CD4-positive, alpha-beta T cell (primary cell): ENCODE measurements at regions not wholly inside any gene's neighbourhood (a gene's known extent, or its start where the extent isn't known, plus 50 kb on each side); places are given as distances from the start of the nearest gene placed in this dataset.

ENCODE experiments used
- ATAC-seq: fragments of 200-7000 bp; cut with Tn5 transposase; one replicate; pipeline ENCODE4 v1.10.0; 2022; ENCODE audit warnings: mild to moderate bottlenecking; ENCODE audit not compliant: poor library complexity
- CTCF ChIA-PET: fragments of 350-600 bp; sonication (Branson Sonifier 250); formaldehyde crosslinking; loops from one replicate; lab custom pipeline; 2021; ENCODE audit warnings: antibody characterized with exemption, inconsistent platforms; lab: Charles Lee
- POLR2A ChIA-PET: fragments of 350-600 bp; sonication (Branson Sonifier 250); formaldehyde crosslinking; loops from one replicate; lab custom pipeline; 2021; ENCODE audit warnings: antibody characterized with exemption, inconsistent platforms; lab: Charles Lee
- DNase-seq, 14 experiments: peaks; one replicate each; pipeline ENCODE4 v3.0.0-alpha.2; 2013 to 2020; ENCODE audit warnings: mixed read lengths in 2 of 14
- H3K27ac ChIP-seq, 2 donors: one replicate each; pipeline versions ENCODE4 v1.5.1 to v1.7.0; 2013; ENCODE audit warnings: low read length in 2 of 2, low read depth in 1 of 2, mild to moderate bottlenecking in 1 of 2
- H3K27me3 ChIP-seq, 2 experiments: 1 replicate in 1 of 2; 2 replicates in 1 of 2; pipeline versions ENCODE4 v1.6.1 to v1.7.0; 2013; ENCODE audit warnings: low read length in 2 of 2, control low read depth in 1 of 2, mild to moderate bottlenecking in 1 of 2, moderate library complexity in 1 of 2; ENCODE audit not compliant: insufficient read depth in 2 of 2, control insufficient read depth in 1 of 2
- H3K36me3 ChIP-seq: one replicate; pipeline ENCODE4 v1.6.1; 2013; ENCODE audit warnings: low read length, control low read depth; ENCODE audit not compliant: insufficient read depth
- H3K4me1 ChIP-seq: one replicate; pipeline ENCODE4 v1.6.1; 2013; ENCODE audit warnings: low read length, control low read depth; ENCODE audit not compliant: insufficient read depth
- H3K4me3 ChIP-seq: one replicate; pipeline ENCODE4 v1.5.1; 2013; ENCODE audit warnings: mild to moderate bottlenecking, low read length, moderate library complexity
- H3K9me3 ChIP-seq, 2 experiments: 1 replicate in 1 of 2; 2 replicates in 1 of 2; pipeline versions ENCODE4 v1.6.1 to v1.7.0; 2013; ENCODE audit warnings: low read length in 2 of 2, mild to moderate bottlenecking in 2 of 2, control low read depth in 1 of 2, moderate library complexity in 1 of 2; ENCODE audit not compliant: control insufficient read depth in 1 of 2, insufficient read depth in 1 of 2
- H3K27ac Mint-ChIP-seq: one replicate; pipeline ENCODE4 v1.8.0; 2020; ENCODE audit warnings: mixed read lengths
- H3K27me3 Mint-ChIP-seq: one replicate; pipeline ENCODE4 v1.8.0; 2021; ENCODE audit warnings: mixed read lengths
- H3K36me3 Mint-ChIP-seq: one replicate; pipeline ENCODE4 v1.8.0; 2021; ENCODE audit warnings: low read depth, mixed read lengths
- H3K4me1 Mint-ChIP-seq: one replicate; pipeline ENCODE4 v1.8.0; 2021; ENCODE audit warnings: low read depth, mixed read lengths
- H3K4me3 Mint-ChIP-seq: one replicate; pipeline ENCODE4 v1.8.0; 2020; ENCODE audit warnings: mild to moderate bottlenecking, mixed read lengths
- H3K9me3 Mint-ChIP-seq: one replicate; pipeline ENCODE4 v1.8.0; 2020; ENCODE audit warnings: mixed read lengths
- CTCF ChIP-seq: fragments of 200-600 bp; IDR thresholded peaks from one replicate; pipeline ENCODE4 v1.8.0; 2022; ENCODE audit warnings: antibody characterized with exemption, mild to moderate bottlenecking
- intact Hi-C, 2 experiments: fragments of 100-400 bp; cut with DNase I in 1 of 2; cut with micrococcal nuclease in 1 of 2; formaldehyde crosslinking; loops; one replicate each; pipeline versions ENCODE4 v1.15.1 to v1.9.0; 2023 to 2025; cut with DNase I, micrococcal nuclease

- no peak for ATAC-seq
- H3K4me1 Mint-ChIP-seq = no peaks in the 10 kb centered on the region
- POLR2A ChIA-PET = no interaction called here
- H3K4me3 ChIP-seq = no peak overlapping the region
- no peaks in the 10 kb centered on the region for H3K4me1 ChIP-seq
- H3K9me3 ChIP-seq = peaks cover 0 to 6% of the 10 kb centered on the region in 2 experiments
- no peak for DNase-seq
- H3K27ac ChIP-seq = no peak overlapping the region
- intact Hi-C loops = loop anchor here in 1 of 2 experiments (10.0 kb wide), 1 partner anchor 139 kb away; no protein-coding TSS in a partner anchor
- no peaks in the 10 kb centered on the region for H3K36me3 ChIP-seq
- H3K4me3 Mint-ChIP-seq = no peak overlapping the region
- H3K27ac Mint-ChIP-seq = no peak overlapping the region
- H3K27me3 Mint-ChIP-seq = peaks cover 76% of the 10 kb centered on the region
- peaks cover 24 to 50% of the 10 kb centered on the region in 2 experiments for H3K27me3 ChIP-seq
- TF ChIP-seq CTCF = no peak
- CTCF ChIA-PET = no interaction called here
- no peaks in the 10 kb centered on the region for H3K9me3 Mint-ChIP-seq
- H3K36me3 Mint-ChIP-seq = no peaks in the 10 kb centered on the region
Measured at GRCh38 chr5:154603953-154604679, 126.1 kb upstream of the HAND1 start.

- Mint-ChIP-seq H3K27ac (no peak overlapping the region), H3K9me3 (no peaks in the 10 kb centered on the region), H3K4me1 (no peaks in the 10 kb centered on the region), H3K4me3 (no peak overlapping the region), H3K27me3 (peaks cover 75% of the 10 kb centered on the region), H3K36me3 (no peaks in the 10 kb centered on the region)
- H3K27ac ChIP-seq = no peak overlapping the region
- no peak for DNase-seq
- H3K27me3 ChIP-seq = peaks cover 24 to 44% of the 10 kb centered on the region in 2 experiments
- POLR2A ChIA-PET = no interaction called here
- no peak overlapping the region for H3K4me3 ChIP-seq
- ATAC-seq = no peak
- H3K4me1 ChIP-seq = no peaks in the 10 kb centered on the region
- no peak for TF ChIP-seq CTCF
- peaks cover 0 to 6% of the 10 kb centered on the region in 2 experiments for H3K9me3 ChIP-seq
- intact Hi-C loops = loop anchor here in 1 of 2 experiments (10.0 kb wide), 1 partner anchor 139 kb away; no protein-coding TSS in a partner anchor
- CTCF ChIA-PET = no interaction called here
- H3K36me3 ChIP-seq = no peaks in the 10 kb centered on the region
Measured at GRCh38 chr5:154603485-154603884, 125.5 kb upstream of the HAND1 start.

- no peak overlapping the region for H3K27ac Mint-ChIP-seq
- Histone ChIP-seq H3K27me3 (peaks cover 20 to 44% of the 10 kb centered on the region in 2 experiments), H3K27ac (no peak overlapping the region), H3K36me3 (no peaks in the 10 kb centered on the region), H3K4me1 (no peaks in the 10 kb centered on the region), H3K4me3 (no peak overlapping the region), H3K9me3 (peaks cover 0 to 6% of the 10 kb centered on the region in 2 experiments)
- TF ChIP-seq CTCF = no peak
- H3K27me3 Mint-ChIP-seq = peaks cover 80% of the 10 kb centered on the region
- no peak for ATAC-seq
- DNase-seq = no peak
- CTCF ChIA-PET = no interaction called here
- H3K36me3 Mint-ChIP-seq = no peaks in the 10 kb centered on the region
- intact Hi-C loops = loop anchor here in 1 of 2 experiments (10.0 kb wide), 1 partner anchor 138 kb away; no protein-coding TSS in a partner anchor
- POLR2A ChIA-PET = no interaction called here
- no peaks in the 10 kb centered on the region for H3K4me1 Mint-ChIP-seq
- no peak overlapping the region for H3K4me3 Mint-ChIP-seq
- H3K9me3 Mint-ChIP-seq = no peaks in the 10 kb centered on the region
Measured at GRCh38 chr5:154603011-154603410, 125.0 kb upstream of the HAND1 start.
